Naive thymus-derived CD4-positive, alpha-beta T cell (primary cell): ENCODE measurements at regions not wholly inside any gene's neighbourhood (a gene's known extent, or its start where the extent isn't known, plus 50 kb on each side); places are given as distances from the start of the nearest gene placed in this dataset.
A peak's percentile ranks its signal among the peaks of the same experiment; 100 is the strongest.

ENCODE experiments used
- ATAC-seq: fragments of 150-1000 bp; cut with Tn5 transposase; 2 replicates; pipeline ENCODE4 v1.10.0; 2021; ENCODE audit warnings: mild to moderate bottlenecking, moderate library complexity
- CTCF ChIA-PET: fragments of 350-600 bp; sonication (Branson Sonifier 250); formaldehyde crosslinking; loops from one replicate; lab custom pipeline; 2021; ENCODE audit warnings: antibody characterized with exemption; lab: Charles Lee
- POLR2A ChIA-PET: fragments of 350-600 bp; sonication (Branson Sonifier 250); formaldehyde crosslinking; loops from one replicate; lab custom pipeline; 2021; ENCODE audit warnings: antibody characterized with exemption, inconsistent platforms; lab: Charles Lee
- DNase-seq, 9 donors: peaks; one replicate each; pipeline versions ENCODE4 v3.0.0 to v3.0.0-alpha.2; 2020 to 2022; ENCODE audit warnings: mixed read lengths in 1 of 9
- H3K27ac ChIP-seq: one replicate; pipeline ENCODE4 v1.7.0; 2013; ENCODE audit warnings: mild to moderate bottlenecking, low read depth, low read length, moderate library complexity
- H3K27me3 ChIP-seq, 2 donors: one replicate each; pipeline ENCODE4 v1.7.0; 2013; ENCODE audit warnings: low read length in 2 of 2, mild to moderate bottlenecking in 2 of 2, moderate library complexity in 2 of 2; ENCODE audit not compliant: control insufficient read depth in 2 of 2, insufficient read depth in 2 of 2
- H3K36me3 ChIP-seq, 3 experiments: 1 replicate in 2 of 3; 2 replicates in 1 of 3; pipeline ENCODE4 v1.7.0; 2013; ENCODE audit warnings: low read length in 3 of 3, mild to moderate bottlenecking in 3 of 3, moderate library complexity in 1 of 3; ENCODE audit not compliant: insufficient read depth in 3 of 3, control insufficient read depth in 2 of 3
- H3K4me1 ChIP-seq, 2 donors: one replicate each; pipeline ENCODE4 v1.7.0; 2013; ENCODE audit warnings: low read length in 2 of 2, mild to moderate bottlenecking in 2 of 2, moderate library complexity in 1 of 2; ENCODE audit not compliant: control insufficient read depth in 2 of 2, insufficient read depth in 2 of 2
- H3K4me3 ChIP-seq: 2 replicates; pipeline ENCODE4 v1.7.0; 2013; ENCODE audit warnings: mild to moderate bottlenecking, low read length
- H3K9me3 ChIP-seq, 3 experiments: 1 replicate in 2 of 3; 2 replicates in 1 of 3; pipeline ENCODE4 v1.7.0; 2013; ENCODE audit warnings: low read length in 3 of 3; ENCODE audit not compliant: control insufficient read depth in 2 of 3
- H3K27ac Mint-ChIP-seq, 9 donors: one replicate each; pipeline ENCODE4 v1.8.0; 2020 to 2022; ENCODE audit warnings: mixed read lengths in 9 of 9, mild to moderate bottlenecking in 8 of 9, moderate library complexity in 5 of 9, inconsistent platforms in 2 of 9
- H3K27me3 Mint-ChIP-seq, 5 donors: one replicate each; pipeline ENCODE4 v1.8.0; 2021 to 2022; ENCODE audit warnings: mixed read lengths in 5 of 5, mild to moderate bottlenecking in 1 of 5
- H3K36me3 Mint-ChIP-seq, 5 donors: one replicate each; pipeline ENCODE4 v1.8.0; 2020 to 2022; ENCODE audit warnings: mixed read lengths in 5 of 5, mild to moderate bottlenecking in 3 of 5, inconsistent platforms in 1 of 5
- H3K4me1 Mint-ChIP-seq, 7 donors: one replicate each; pipeline ENCODE4 v1.8.0; 2020 to 2022; ENCODE audit warnings: mixed read lengths in 7 of 7, mild to moderate bottlenecking in 3 of 7, inconsistent platforms in 1 of 7
- H3K4me3 Mint-ChIP-seq, 10 donors: one replicate each; pipeline ENCODE4 v1.8.0; 2020 to 2022; ENCODE audit warnings: mild to moderate bottlenecking in 10 of 10, mixed read lengths in 10 of 10, moderate library complexity in 6 of 10, inconsistent platforms in 2 of 10
- H3K9me3 Mint-ChIP-seq, 11 donors: one replicate each; pipeline ENCODE4 v1.8.0; 2020 to 2022; ENCODE audit warnings: mixed read lengths in 11 of 11, mild to moderate bottlenecking in 4 of 11, inconsistent platforms in 1 of 11, moderate library complexity in 1 of 11
- intact Hi-C, 2 donors: fragments of 100-400 bp; cut with micrococcal nuclease; formaldehyde crosslinking; loops; one replicate each; pipeline ENCODE4 v1.15.1; 2023

GRCh38 chr4:145319751-145320150 is 139.4 kb upstream of the OTUD4 start:
- Histone ChIP-seq H3K9me3 (no peaks in the 10 kb centered on the region), H3K4me3 (no peak overlapping the region), H3K4me1 (no peaks in the 10 kb centered on the region), H3K27ac (no peak overlapping the region), H3K27me3 (no peaks in the 10 kb centered on the region), H3K36me3 (no peaks in the 10 kb centered on the region)
- H3K36me3 Mint-ChIP-seq: no peaks in the 10 kb centered on the region
- DNase-seq (no peak), ATAC-seq (no peak)
- no peak overlapping the region for H3K4me3 Mint-ChIP-seq
- no peaks in the 10 kb centered on the region for H3K4me1 Mint-ChIP-seq
- intact Hi-C loops: no loop called here
- H3K27ac Mint-ChIP-seq: no peak overlapping the region
- ChIA-PET POLR2A (no interaction called here), CTCF (no interaction called here)
- H3K9me3 Mint-ChIP-seq: no peaks in the 10 kb centered on the region
- H3K27me3 Mint-ChIP-seq: peaks cover 2 to 24% (median 8%) of the 10 kb centered on the region in 5 donors

GRCh38 chr4:145316897-145317574 is 136.6 kb upstream of the OTUD4 start:
- intact Hi-C loops: no loop called here
- ChIA-PET POLR2A (no interaction called here), CTCF (no interaction called here)
- DNase-seq (no peak), ATAC-seq (no peak)
- no peaks in the 10 kb centered on the region for H3K4me1 Mint-ChIP-seq
- no peaks in the 10 kb centered on the region for H3K4me1 ChIP-seq
- no peak overlapping the region for H3K4me3 ChIP-seq
- no peaks in the 10 kb centered on the region for H3K27me3 ChIP-seq
- H3K9me3 Mint-ChIP-seq: no peaks in the 10 kb centered on the region
- no peak overlapping the region for H3K27ac ChIP-seq
- no peak overlapping the region for H3K4me3 Mint-ChIP-seq
- no peaks in the 10 kb centered on the region for H3K9me3 ChIP-seq
- peaks cover 2 to 20% (median 8%) of the 10 kb centered on the region in 5 donors for H3K27me3 Mint-ChIP-seq
- H3K27ac Mint-ChIP-seq: no peak overlapping the region
- H3K36me3 ChIP-seq: no peaks in the 10 kb centered on the region
- no peaks in the 10 kb centered on the region for H3K36me3 Mint-ChIP-seq

GRCh38 chr4:145315811-145316225 is 135.4 kb upstream of the OTUD4 start:
- Mint-ChIP-seq H3K27ac (no peak overlapping the region), H3K27me3 (peaks cover 6 to 20% (median 8%) of the 10 kb centered on the region in 5 donors), H3K4me3 (no peak overlapping the region), H3K4me1 (peaks cover 0 to 4% (median 0%) of the 10 kb centered on the region in 7 donors), H3K9me3 (no peaks in the 10 kb centered on the region), H3K36me3 (no peaks in the 10 kb centered on the region)
- Histone ChIP-seq H3K9me3 (no peaks in the 10 kb centered on the region), H3K4me1 (no peaks in the 10 kb centered on the region), H3K27ac (no peak overlapping the region), H3K4me3 (no peak overlapping the region), H3K27me3 (no peaks in the 10 kb centered on the region), H3K36me3 (no peaks in the 10 kb centered on the region)
- intact Hi-C loops: no loop called here
- CTCF ChIA-PET: no interaction called here
- DNase-seq (no peak), ATAC-seq (no peak)
- POLR2A ChIA-PET: no interaction called here

- H3K9me3 Mint-ChIP-seq: no peaks in the 10 kb centered on the region
- H3K36me3 ChIP-seq: no peaks in the 10 kb centered on the region
- no peaks in the 10 kb centered on the region for H3K36me3 Mint-ChIP-seq
- H3K27ac Mint-ChIP-seq: peak overlapping the region in 1 of 9 donors; percentile 6
- H3K4me1 Mint-ChIP-seq: peaks cover 8 to 34% (median 24%) of the 10 kb centered on the region in 7 donors
- no peak overlapping the region for H3K4me3 ChIP-seq
- ATAC-seq (no peak), DNase-seq (no peak)
- peaks cover 0 to 4% (median 0%) of the 10 kb centered on the region in 5 donors for H3K27me3 Mint-ChIP-seq
- no peaks in the 10 kb centered on the region for H3K4me1 ChIP-seq
- intact Hi-C loops: no loop called here
- H3K27ac ChIP-seq: no peak overlapping the region
- H3K4me3 Mint-ChIP-seq: no peak overlapping the region
- no peaks in the 10 kb centered on the region for H3K27me3 ChIP-seq
- H3K9me3 ChIP-seq: no peaks in the 10 kb centered on the region
- POLR2A ChIA-PET: no interaction called here
- CTCF ChIA-PET: no interaction called here
Measured at GRCh38 chr4:145308598-145308997, 128.2 kb upstream of the OTUD4 start.

- DNase-seq: peak in 1 of 9 donors; percentile 6
- H3K27ac Mint-ChIP-seq: peak overlapping the region in 2 of 9 donors; percentile 6 to 29
- intact Hi-C loops: no loop called here
Measured at GRCh38 chr4:145307763-145308430, 127.5 kb upstream of the OTUD4 start.

GRCh38 chr4:145307120-145307519 is 126.7 kb upstream of the OTUD4 start:
- intact Hi-C loops: no loop called here
- H3K4me1 ChIP-seq: no peaks in the 10 kb centered on the region
- H3K27me3 ChIP-seq: no peaks in the 10 kb centered on the region
- no peaks in the 10 kb centered on the region for H3K36me3 ChIP-seq
- no peak overlapping the region for H3K27ac ChIP-seq
- ChIA-PET POLR2A (no interaction called here), CTCF (interaction anchor here (0.9 kb wide), 1 partner anchor 138 kb away, joined by 3 read pairs; no protein-coding TSS in a partner anchor)
- no peaks in the 10 kb centered on the region for H3K9me3 ChIP-seq
- peaks cover 8 to 34% (median 24%) of the 10 kb centered on the region in 7 donors for H3K4me1 Mint-ChIP-seq
- H3K4me3 Mint-ChIP-seq: peak overlapping the region in 2 of 10 donors; percentile 3 to 4
- no peaks in the 10 kb centered on the region for H3K9me3 Mint-ChIP-seq
- DNase-seq (no peak), ATAC-seq (no peak)
- no peak overlapping the region for H3K4me3 ChIP-seq
- H3K27ac Mint-ChIP-seq: no peak overlapping the region
- peaks cover 0 to 8% (median 4%) of the 10 kb centered on the region in 5 donors for H3K27me3 Mint-ChIP-seq
- H3K36me3 Mint-ChIP-seq: no peaks in the 10 kb centered on the region

More at GRCh38 chr4:145307763-145308430, 127.5 kb upstream of the OTUD4 start:
- Mint-ChIP-seq H3K4me1 (peaks cover 8 to 34% (median 24%) of the 10 kb centered on the region in 7 donors), H3K9me3 (no peaks in the 10 kb centered on the region), H3K36me3 (no peaks in the 10 kb centered on the region), H3K27me3 (peaks cover 0 to 4% (median 3%) of the 10 kb centered on the region in 5 donors), H3K4me3 (peak overlapping the region in 2 of 10 donors; percentile 6)
- H3K9me3 ChIP-seq: no peaks in the 10 kb centered on the region
- CTCF ChIA-PET: interaction anchor here (0.6 kb wide), 1 partner anchor 246 kb away, joined by 6 read pairs; no protein-coding TSS in a partner anchor
- no peak overlapping the region for H3K27ac ChIP-seq
- H3K27me3 ChIP-seq: no peaks in the 10 kb centered on the region
- no peaks in the 10 kb centered on the region for H3K36me3 ChIP-seq
- POLR2A ChIA-PET: no interaction called here
- no peaks in the 10 kb centered on the region for H3K4me1 ChIP-seq
- no peak for ATAC-seq
- H3K4me3 ChIP-seq: no peak overlapping the region
